HCT116 (cell line): ENCODE measurements at regions not wholly inside any gene's neighbourhood (a gene's known extent, or its start where the extent isn't known, plus 50 kb on each side); places are given as distances from the start of the nearest gene placed in this dataset.

Experiments used
- ATAC-seq: fragments of 200-7000 bp; cut with Tn5 transposase; 2 replicates; pipeline ENCODE4 v1.9.1; 2020; ENCODE audit warnings: mild to moderate bottlenecking, moderate library complexity
- BruUV-seq: library from RNA; stranded (reverse); fragments of 400-500 nt; replicated peaks from 2 replicates; lab custom pipeline; 2021; lab: Mats Ljungman, UMichigan
- CTCF ChIA-PET: fragments of 300-600 bp; sonication (Branson Sonifier 250); formaldehyde crosslinking; loops from one replicate; lab custom pipeline; 2021; ENCODE audit warnings: antibody characterized with exemption; lab: Charles Lee
- POLR2A ChIA-PET: fragments of 300-600, 350-600 bp; sonication (Branson Sonifier 250); formaldehyde crosslinking; loops from one replicate; lab custom pipeline; 2021; ENCODE audit warnings: antibody characterized with exemption; lab: Charles Lee
- RAD21 ChIA-PET, 2 experiments: fragments of 300-600 bp; sonication (Branson Sonifier 250); formaldehyde crosslinking; loops; one replicate each; lab custom pipeline; 2023; ENCODE audit warnings: low total read pairs in 2 of 2; ENCODE audit not compliant: uncharacterized antibody in 2 of 2, unreplicated experiment in 2 of 2, low non-redundant PET in 1 of 2; lab: Charles Lee
- DNase-seq: peaks from one replicate; pipeline ENCODE4 v3.0.0-alpha.2; 2010; ENCODE audit warnings: low read depth, low spot score
- H2AFZ ChIP-seq: fragments of 200-600 bp; shearing (Covaris generic), sonication (generic); 2 replicates; pipeline ENCODE4 v1.6.1; 2017; ENCODE audit warnings: low read depth, mixed run types, mixed read lengths, antibody characterized with exemption, low read length; ENCODE audit not compliant: poor library complexity, severe bottlenecking
- H3K27ac ChIP-seq: 2 replicates; pipeline ENCODE4 v1.5.1; 2012; ENCODE audit warnings: low read depth, low read length
- H3K27me3 ChIP-seq: fragments of 200-600 bp; sonication (generic); 2 replicates; pipeline ENCODE4 v1.6.1; 2016; ENCODE audit warnings: mixed run types, low read length, mixed read lengths; ENCODE audit not compliant: insufficient read depth
- H3K36me3 ChIP-seq, 2 experiments: fragments of 200-500 bp in 1 of 2; fragments of 200-600 bp in 1 of 2; sonication (Bioruptor generic) in 1 of 2; sonication (generic) in 1 of 2; 2 replicates each; pipeline versions ENCODE4 v1.5.1 to v1.6.1; 2014 to 2016; ENCODE audit warnings: low read length in 2 of 2, inconsistent platforms in 1 of 2, mixed read lengths in 1 of 2, mixed run types in 1 of 2; ENCODE audit not compliant: insufficient read depth in 2 of 2, control insufficient read depth in 1 of 2
- H3K4me1 ChIP-seq, 2 experiments: fragments of 200-600 bp in 1 of 2; sonication (generic) in 1 of 2; 2 replicates each; pipeline versions ENCODE4 v1.5.1 to v1.6.1; 2012 to 2017; ENCODE audit warnings: low read length in 2 of 2, inconsistent platforms in 1 of 2, mild to moderate bottlenecking in 1 of 2, mixed read lengths in 1 of 2, mixed run types in 1 of 2, moderate library complexity in 1 of 2; ENCODE audit not compliant: insufficient read depth in 2 of 2, control insufficient read depth in 1 of 2
- H3K4me2 ChIP-seq: fragments of 200-600 bp; sonication (generic); 2 replicates; pipeline ENCODE4 v1.6.1; 2017; ENCODE audit warnings: mixed run types, low read length, mixed read lengths
- H3K4me3 ChIP-seq, 2 experiments: fragments of 200-600 bp in 1 of 2; sonication (generic) in 1 of 2; replicated peaks in 1 of 2; 2 replicates each; pipeline ENCODE4 v1.5.1; 2011 to 2016; ENCODE audit warnings: low read length in 2 of 2, control low read depth in 1 of 2, low read depth in 1 of 2, mild to moderate bottlenecking in 1 of 2, mixed read lengths in 1 of 2, mixed run types in 1 of 2
- H3K79me2 ChIP-seq: fragments of 200-600 bp; sonication (generic); 2 replicates; pipeline ENCODE4 v1.6.1; 2017; ENCODE audit warnings: mild to moderate bottlenecking, mixed run types, low read length, moderate library complexity, mixed read lengths; ENCODE audit not compliant: insufficient read depth
- H3K9ac ChIP-seq: fragments of 200-600 bp; sonication (generic); 2 replicates; pipeline ENCODE4 v1.6.1; 2016; ENCODE audit warnings: low read length, mixed read lengths
- H3K9me2 ChIP-seq: fragments of 200-600 bp; sonication (generic), shearing (Covaris generic); 2 replicates; pipeline ENCODE4 v1.6.1; 2017; ENCODE audit warnings: mixed run types, mild to moderate bottlenecking, moderate library complexity; ENCODE audit not compliant: insufficient read depth
- H3K9me3 ChIP-seq, 2 experiments: fragments of 200-500 bp in 1 of 2; fragments of 200-600 bp in 1 of 2; sonication (Bioruptor generic) in 1 of 2; sonication (generic) in 1 of 2; 2 replicates each; pipeline ENCODE4 v1.6.1; 2014 to 2017; ENCODE audit warnings: low read length in 2 of 2, mixed read lengths in 2 of 2, inconsistent platforms in 1 of 2, low read depth in 1 of 2, mild to moderate bottlenecking in 1 of 2, mixed run types in 1 of 2, moderate library complexity in 1 of 2; ENCODE audit not compliant: control insufficient read depth in 1 of 2, insufficient read depth in 1 of 2
- H4K20me1 ChIP-seq: fragments of 200-600 bp; sonication (generic), shearing (Covaris generic); 2 replicates; pipeline ENCODE4 v1.6.1; 2017; ENCODE audit warnings: mixed run types, mild to moderate bottlenecking, moderate library complexity; ENCODE audit not compliant: insufficient read depth
- CBX3 ChIP-seq: IDR thresholded peaks from 2 replicates; pipeline ENCODE4 v1.6.1; 2012; ENCODE audit warnings: low read depth
- CEBPB ChIP-seq: IDR thresholded peaks from 2 replicates; pipeline ENCODE4 v1.6.1; 2012; ENCODE audit warnings: low read depth
- MAX ChIP-seq: IDR thresholded peaks from 2 replicates; pipeline ENCODE4 v1.6.1; 2012
- RAD21 ChIP-seq: IDR thresholded peaks from 2 replicates; pipeline ENCODE4 v1.6.1; 2012; ENCODE audit warnings: low read depth, mild to moderate bottlenecking
- REST ChIP-seq: IDR thresholded peaks from 2 replicates; pipeline ENCODE4 v1.6.1; 2012; ENCODE audit warnings: low read depth
- TCF7L2 ChIP-seq: IDR thresholded peaks from 2 replicates; pipeline ENCODE4 v1.7.0; 2011; ENCODE audit warnings: borderline replicate concordance, inconsistent platforms; ENCODE audit not compliant: insufficient read depth, insufficient read length; ENCODE audit errors: extremely low read depth
- ZBTB33 ChIP-seq: IDR thresholded peaks from 2 replicates; pipeline ENCODE4 v1.6.1; 2011; ENCODE audit warnings: mild to moderate bottlenecking, low read length, moderate library complexity; ENCODE audit not compliant: insufficient replicate concordance; ENCODE audit errors: extremely low read depth
- ZNF274 ChIP-seq: fragments of 200-500 bp; sonication (Bioruptor generic); IDR thresholded peaks from 2 replicates; pipeline ENCODE4 v1.6.1; 2014; ENCODE audit warnings: mild to moderate bottlenecking, low read depth, low read length, inconsistent platforms
- intact Hi-C: fragments of 100-400 bp; cut with micrococcal nuclease; formaldehyde crosslinking; loops from 2 replicates; pipeline ENCODE4 v1.10.0; 2022

GRCh38 chr6:11923621-11924020 lies 88.5 kb upstream of the HIVEP1 start:
- H2AFZ ChIP-seq: no peak overlapping the region
- H3K4me2 ChIP-seq: no peak overlapping the region
- H3K27me3 ChIP-seq: no peaks in the 10 kb centered on the region
- ATAC-seq (no peak), DNase-seq (no peak)
- peaks cover 0 to 10% of the 10 kb centered on the region in 2 experiments; a peak in 2 of 4 replicates for H3K4me1 ChIP-seq
- no peak overlapping the region for H3K27ac ChIP-seq
- POLR2A ChIA-PET: no interaction called here
- H4K20me1 ChIP-seq: no peaks in the 10 kb centered on the region
- no peaks in the 10 kb centered on the region for H3K79me2 ChIP-seq
- intact Hi-C loops: no loop called here
- H3K36me3 ChIP-seq: no peaks in the 10 kb centered on the region
- CTCF ChIA-PET: no interaction called here
- no peaks in the 10 kb centered on the region for H3K9me3 ChIP-seq
- no peak for TF ChIP-seq ZNF274
- no peak for TF ChIP-seq CBX3
- no peak for TF ChIP-seq REST
- TF ChIP-seq TCF7L2: no peak
- no peaks in the 10 kb centered on the region for H3K9me2 ChIP-seq
- RAD21 ChIA-PET: no interaction called here
- no peak overlapping the region for H3K9ac ChIP-seq
- H3K4me3 ChIP-seq: no peak overlapping the region
- no TSS peak for BruUV-seq

- Histone ChIP-seq H3K27me3 (no peaks in the 10 kb centered on the region), H3K4me2 (no peak overlapping the region), H3K79me2 (no peaks in the 10 kb centered on the region), H4K20me1 (no peaks in the 10 kb centered on the region), H3K27ac (no peak overlapping the region), H3K9ac (no peak overlapping the region), H3K4me3 (no peak overlapping the region), H3K9me3 (no peaks in the 10 kb centered on the region), H3K4me1 (peaks cover 0 to 10% of the 10 kb centered on the region in 2 experiments; a peak in 2 of 4 replicates)
- intact Hi-C loops: no loop called here
- ATAC-seq: no peak
- ChIA-PET CTCF (no interaction called here), RAD21 (no interaction called here)
- TF ChIP-seq ZNF274: no peak
- no peak for TF ChIP-seq RAD21
- no peak for TF ChIP-seq MAX
- no peak for TF ChIP-seq TCF7L2
- TF ChIP-seq CEBPB: no peak
- TF ChIP-seq ZBTB33: no peak
- TF ChIP-seq, all 23 proteins: peak for 0
- Histone ChIP-seq H3K36me3 (no peaks in the 10 kb centered on the region), H3K9me2 (no peaks in the 10 kb centered on the region), H2AFZ (no peak overlapping the region)
- BruUV-seq: no TSS peak
- DNase-seq: no peak
- POLR2A ChIA-PET: no interaction called here
Measured at GRCh38 chr6:11922901-11923300, 89.2 kb upstream of the HIVEP1 start.
